ENCODE measurements at regions not wholly inside any gene's neighbourhood (a gene's known extent, or its start where the extent isn't known, plus 50 kb on each side); places are given as distances from the start of the nearest gene placed in this dataset.

- Histone ChIP-seq H3K27me3 (ENCODE audit: insufficient read depth, poor library complexity, severe bottlenecking) (no peaks in the 10 kb centered on the region), H3K4me3 (replicated peaks; ENCODE audit: insufficient read depth, low read length) (no peak overlapping the region), H3K27ac (replicated peaks) (no peak overlapping the region)
- TF ChIP-seq POLR2AphosphoS5 (IDR thresholded peaks at IDR 0.05; ENCODE audit: low read depth) (no peak), GABPA (IDR thresholded peaks at IDR 0.05; ENCODE audit: low read depth) (no peak), REST (IDR thresholded peaks at IDR 0.05; ENCODE audit: insufficient replicate concordance, low read depth) (no peak), SPI1 (IDR thresholded peaks at IDR 0.05; ENCODE audit: borderline replicate concordance, low read depth) (no peak)
- TF ChIP-seq, protein P1, sequence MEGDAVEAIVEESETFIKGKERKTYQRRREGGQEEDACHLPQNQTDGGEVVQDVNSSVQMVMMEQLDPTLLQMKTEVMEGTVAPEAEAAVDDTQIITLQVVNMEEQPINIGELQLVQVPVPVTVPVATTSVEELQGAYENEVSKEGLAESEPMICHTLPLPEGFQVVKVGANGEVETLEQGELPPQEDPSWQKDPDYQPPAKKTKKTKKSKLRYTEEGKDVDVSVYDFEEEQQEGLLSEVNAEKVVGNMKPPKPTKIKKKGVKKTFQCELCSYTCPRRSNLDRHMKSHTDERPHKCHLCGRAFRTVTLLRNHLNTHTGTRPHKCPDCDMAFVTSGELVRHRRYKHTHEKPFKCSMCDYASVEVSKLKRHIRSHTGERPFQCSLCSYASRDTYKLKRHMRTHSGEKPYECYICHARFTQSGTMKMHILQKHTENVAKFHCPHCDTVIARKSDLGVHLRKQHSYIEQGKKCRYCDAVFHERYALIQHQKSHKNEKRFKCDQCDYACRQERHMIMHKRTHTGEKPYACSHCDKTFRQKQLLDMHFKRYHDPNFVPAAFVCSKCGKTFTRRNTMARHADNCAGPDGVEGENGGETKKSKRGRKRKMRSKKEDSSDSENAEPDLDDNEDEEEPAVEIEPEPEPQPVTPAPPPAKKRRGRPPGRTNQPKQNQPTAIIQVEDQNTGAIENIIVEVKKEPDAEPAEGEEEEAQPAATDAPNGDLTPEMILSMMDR (IDR thresholded peaks at IDR 0.05; ENCODE audit: insufficient read depth, low read length) = no peak
- DNase-seq (ENCODE audit: low read depth in 1 of 2, low spot score in 1 of 2) = no peak
Observed at GRCh38 chr1:98498651-98499050, 162.9 kb upstream of the SNX7 start.

DNA sequence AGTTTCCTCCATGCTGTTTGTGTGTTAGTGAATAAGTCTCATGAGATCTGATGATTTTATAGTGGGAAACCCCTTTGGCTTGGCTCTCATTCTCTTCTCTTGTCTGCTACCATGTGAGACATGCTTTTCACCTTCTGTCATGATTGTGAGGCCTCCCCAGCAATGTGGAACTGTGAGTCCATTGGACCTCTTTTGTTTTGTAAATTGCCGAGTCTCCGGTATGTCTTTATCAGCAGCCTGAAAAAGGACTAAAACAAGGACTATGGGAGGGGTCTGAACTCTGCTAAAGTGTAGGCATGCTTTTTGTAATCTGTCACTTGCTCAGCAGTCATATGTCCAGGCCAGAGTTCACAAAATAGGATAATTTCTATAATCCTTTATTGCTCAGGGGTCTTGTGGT is 164.0 kb upstream of the SNX7 start:
- no peak for DNase-seq (ENCODE audit: low read depth in 1 of 2, low spot score in 1 of 2)
- Histone ChIP-seq H3K27me3 (ENCODE audit: insufficient read depth, poor library complexity, severe bottlenecking) (no peaks in the 10 kb centered on the region), H3K4me3 (replicated peaks; ENCODE audit: insufficient read depth, low read length) (no peak overlapping the region), H3K27ac (replicated peaks) (no peak overlapping the region)
- no peak for TF ChIP-seq GABPA (IDR thresholded peaks at IDR 0.05; ENCODE audit: low read depth)
- TF ChIP-seq SPI1 (IDR thresholded peaks at IDR 0.05; ENCODE audit: borderline replicate concordance, low read depth) = no peak
- no peak for TF ChIP-seq POLR2AphosphoS5 (IDR thresholded peaks at IDR 0.05; ENCODE audit: low read depth)
- TF ChIP-seq, protein P1 (IDR thresholded peaks at IDR 0.05; ENCODE audit: insufficient read depth, low read length) = no peak
- no peak for TF ChIP-seq REST (IDR thresholded peaks at IDR 0.05; ENCODE audit: insufficient replicate concordance, low read depth)

DNA sequence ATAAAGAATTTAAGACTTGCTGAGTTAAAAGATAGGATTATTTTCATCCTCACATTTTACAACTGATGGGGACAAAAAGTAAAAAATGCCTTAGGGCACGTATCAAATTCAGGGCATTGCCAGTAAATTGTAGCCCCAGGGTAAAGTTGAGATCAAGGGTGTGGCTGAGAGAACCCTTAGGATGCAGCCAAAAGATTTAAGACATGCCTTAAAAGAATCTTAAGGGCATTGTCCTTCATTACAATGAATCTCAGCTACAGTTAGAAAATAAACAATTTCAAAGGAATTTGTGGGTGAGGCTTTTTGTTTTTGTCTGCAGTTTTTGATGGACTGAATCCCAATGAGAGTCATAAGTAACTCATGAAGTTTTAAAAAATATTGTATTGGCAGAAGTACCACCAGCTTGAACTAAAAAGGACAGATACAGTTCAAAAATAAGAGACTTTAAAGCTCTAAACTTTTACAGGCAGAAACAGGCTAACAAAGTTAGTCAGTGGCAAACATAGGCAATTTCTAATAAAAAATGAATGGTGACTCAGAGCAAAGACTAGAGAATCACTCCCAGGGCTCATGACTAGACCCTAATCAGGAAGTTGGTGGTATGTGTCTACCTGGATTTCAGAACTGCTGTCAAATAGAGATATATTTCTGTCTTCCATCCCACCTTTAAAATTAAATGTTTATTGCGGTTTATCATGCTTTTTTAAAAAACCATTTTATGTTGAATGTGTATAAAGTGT is 165.1 kb upstream of the SNX7 start:
- no peak for DNase-seq (ENCODE audit: low read depth in 1 of 2, low spot score in 1 of 2)
- no peak overlapping the region for H3K4me3 ChIP-seq (replicated peaks; ENCODE audit: insufficient read depth, low read length)
- H3K27me3 ChIP-seq (ENCODE audit: insufficient read depth, poor library complexity, severe bottlenecking) = no peaks in the 10 kb centered on the region
- no peak overlapping the region for H3K27ac ChIP-seq (replicated peaks)
- TF ChIP-seq SPI1 (IDR thresholded peaks at IDR 0.05; ENCODE audit: borderline replicate concordance, low read depth) (no peak), POLR2AphosphoS5 (IDR thresholded peaks at IDR 0.05; ENCODE audit: low read depth) (no peak), GABPA (IDR thresholded peaks at IDR 0.05; ENCODE audit: low read depth) (no peak), REST (IDR thresholded peaks at IDR 0.05; ENCODE audit: insufficient replicate concordance, low read depth) (no peak)
- TF ChIP-seq, protein P1 (IDR thresholded peaks at IDR 0.05; ENCODE audit: insufficient read depth, low read length) = no peak
